DND-41 (cell line): ENCODE measurements at regions not wholly inside any gene's neighbourhood (a gene's known extent, or its start where the extent isn't known, plus 50 kb on each side); places are given as distances from the start of the nearest gene placed in this dataset.

Experiments used
- EZH2 ChIP-seq: IDR thresholded peaks from 3 replicates; pipeline ENCODE4 v1.6.1; 2012; ENCODE audit warnings: borderline replicate concordance, low read depth, mild to moderate bottlenecking, moderate library complexity, low read length, inconsistent platforms; ENCODE audit not compliant: severe bottlenecking
- TF ChIP-seq, protein P1 (sequence below): IDR thresholded peaks from 2 replicates; pipeline ENCODE4 v1.5.1; 2012; ENCODE audit warnings: borderline replicate concordance, low read length, moderate library complexity, mild to moderate bottlenecking; ENCODE audit not compliant: poor library complexity, severe bottlenecking; ENCODE audit errors: extremely low read depth

DNA sequence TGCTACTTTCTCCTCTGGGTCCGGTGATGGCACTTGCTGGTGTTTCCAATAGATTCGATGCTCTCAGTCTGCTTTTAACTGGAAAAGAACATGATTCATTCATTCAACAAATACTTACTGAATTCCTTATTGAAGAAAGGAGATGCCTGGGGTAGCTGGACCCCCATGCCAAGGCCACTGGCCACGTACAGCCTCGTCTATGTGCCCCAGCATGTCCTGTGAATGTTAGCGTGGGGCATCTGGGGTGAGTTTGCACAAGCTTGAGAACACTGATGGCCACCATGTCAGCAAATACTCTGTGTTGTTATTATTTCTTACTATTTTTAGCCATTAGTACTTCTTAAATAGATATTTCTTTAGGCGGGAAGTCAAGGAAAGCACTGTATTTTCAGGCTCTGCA is 112.0 kb upstream of the OXGR1 start:
- TF ChIP-seq, protein P1, sequence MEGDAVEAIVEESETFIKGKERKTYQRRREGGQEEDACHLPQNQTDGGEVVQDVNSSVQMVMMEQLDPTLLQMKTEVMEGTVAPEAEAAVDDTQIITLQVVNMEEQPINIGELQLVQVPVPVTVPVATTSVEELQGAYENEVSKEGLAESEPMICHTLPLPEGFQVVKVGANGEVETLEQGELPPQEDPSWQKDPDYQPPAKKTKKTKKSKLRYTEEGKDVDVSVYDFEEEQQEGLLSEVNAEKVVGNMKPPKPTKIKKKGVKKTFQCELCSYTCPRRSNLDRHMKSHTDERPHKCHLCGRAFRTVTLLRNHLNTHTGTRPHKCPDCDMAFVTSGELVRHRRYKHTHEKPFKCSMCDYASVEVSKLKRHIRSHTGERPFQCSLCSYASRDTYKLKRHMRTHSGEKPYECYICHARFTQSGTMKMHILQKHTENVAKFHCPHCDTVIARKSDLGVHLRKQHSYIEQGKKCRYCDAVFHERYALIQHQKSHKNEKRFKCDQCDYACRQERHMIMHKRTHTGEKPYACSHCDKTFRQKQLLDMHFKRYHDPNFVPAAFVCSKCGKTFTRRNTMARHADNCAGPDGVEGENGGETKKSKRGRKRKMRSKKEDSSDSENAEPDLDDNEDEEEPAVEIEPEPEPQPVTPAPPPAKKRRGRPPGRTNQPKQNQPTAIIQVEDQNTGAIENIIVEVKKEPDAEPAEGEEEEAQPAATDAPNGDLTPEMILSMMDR: no peak
- TF ChIP-seq EZH2: no peak
